LNCaP clone FGC (cell line): ENCODE measurements at regions not wholly inside any gene's neighbourhood (a gene's known extent, or its start where the extent isn't known, plus 50 kb on each side); places are given as distances from the start of the nearest gene placed in this dataset.

Experiments
- DNase-seq: peaks from one replicate; pipeline ENCODE4 v3.0.0-alpha.2; 2011; ENCODE audit warnings: low read depth
- H3K4me3 ChIP-seq: 2 replicates; pipeline ENCODE4 v1.5.1; 2011; ENCODE audit warnings: mild to moderate bottlenecking, low read depth, low read length, control low read depth
- CTCF ChIP-seq: IDR thresholded peaks from 2 replicates; pipeline ENCODE4 v1.5.1; 2012; ENCODE audit warnings: mild to moderate bottlenecking; ENCODE audit not compliant: control insufficient read depth, insufficient read depth; ENCODE audit errors: extremely low read depth

- DNase-seq: no peak
- no peak overlapping the region for H3K4me3 ChIP-seq
Measured at GRCh38 chr5:62933261-62933660, 354.6 kb downstream of the LRRC70 start.

GRCh38 chr5:62931153-62931950, 352.7 kb downstream of the LRRC70 start:
- H3K4me3 ChIP-seq: no peak overlapping the region
- DNase-seq: peak; percentile 71
- TF ChIP-seq CTCF: no peak

More at GRCh38 chr5:62933261-62933660, 354.6 kb downstream of the LRRC70 start:
- TF ChIP-seq CTCF: no peak

GRCh38 chr5:62922191-62922590, 343.6 kb downstream of the LRRC70 start:
- no peak overlapping the region for H3K4me3 ChIP-seq
- TF ChIP-seq CTCF: no peak
- no peak for DNase-seq

GRCh38 chr5:62920856-62921255, 342.2 kb downstream of the LRRC70 start:
- no peak overlapping the region for H3K4me3 ChIP-seq
- DNase-seq: no peak
- TF ChIP-seq CTCF: no peak

- H3K4me3 ChIP-seq: no peak overlapping the region
- TF ChIP-seq CTCF: no peak
- DNase-seq: no peak
Measured at GRCh38 chr5:62909326-62909725, 330.7 kb downstream of the LRRC70 start.

- DNase-seq: no peak
- TF ChIP-seq CTCF: no peak
- H3K4me3 ChIP-seq: no peak overlapping the region
Measured at GRCh38 chr5:62902126-62902525, 323.5 kb downstream of the LRRC70 start.

GRCh38 chr5:62900976-62901375, 322.4 kb downstream of the LRRC70 start:
- no peak for TF ChIP-seq CTCF
- no peak overlapping the region for H3K4me3 ChIP-seq
- no peak for DNase-seq
